ENCODE measurements at regions not wholly inside any gene's neighbourhood (a gene's known extent, or its start where the extent isn't known, plus 50 kb on each side); places are given as distances from the start of the nearest gene placed in this dataset.
A peak's percentile ranks its signal among the peaks of the same experiment; 100 is the strongest.

GRCh38 chr22:27114186-27114585, 456.8 kb downstream of the MIAT start:
- DNase-seq: no peak

DNA sequence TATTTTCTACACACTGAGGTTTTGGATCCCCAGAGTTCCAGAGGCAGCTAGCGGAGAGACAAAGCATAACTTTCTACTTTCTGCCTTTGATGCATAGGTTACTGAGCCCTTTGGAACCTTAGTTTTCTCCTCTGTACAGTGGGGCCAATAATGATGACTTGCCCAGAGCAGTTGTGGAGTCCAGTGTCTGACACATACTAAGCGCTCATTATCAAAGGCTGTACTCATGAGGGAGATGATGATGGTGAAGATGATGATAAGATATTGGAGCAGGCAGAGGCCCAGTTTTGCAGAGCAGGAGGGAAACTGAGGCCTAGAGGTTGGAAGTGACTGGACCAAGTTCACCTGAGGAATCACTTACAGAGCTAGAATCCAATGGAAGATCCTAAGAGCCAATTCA, 458.0 kb downstream of the MIAT start:
- no peak for DNase-seq

DNA sequence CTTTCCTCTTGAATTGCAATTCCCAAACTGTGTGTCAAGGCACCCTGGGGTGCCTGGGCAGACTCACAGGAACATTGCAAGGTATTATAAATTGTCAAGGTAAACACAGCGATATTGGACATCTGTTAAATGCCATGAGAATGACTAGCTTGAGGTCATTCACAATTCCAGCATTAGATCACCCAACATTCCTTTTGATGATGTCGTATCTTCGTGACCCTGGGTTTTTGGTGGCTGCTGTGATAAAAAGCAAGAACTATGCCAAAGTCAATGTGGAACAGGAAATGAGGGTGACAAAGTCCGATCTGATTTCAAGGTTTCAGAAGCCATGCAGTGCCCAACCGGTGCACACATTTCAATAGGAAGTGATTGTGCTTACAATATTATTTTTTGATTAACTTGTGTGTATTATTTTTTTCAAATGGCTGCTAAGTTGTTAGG, 458.4 kb downstream of the MIAT start:
- DNase-seq: peak in 1 of 3 donors; percentile 80

DNA sequence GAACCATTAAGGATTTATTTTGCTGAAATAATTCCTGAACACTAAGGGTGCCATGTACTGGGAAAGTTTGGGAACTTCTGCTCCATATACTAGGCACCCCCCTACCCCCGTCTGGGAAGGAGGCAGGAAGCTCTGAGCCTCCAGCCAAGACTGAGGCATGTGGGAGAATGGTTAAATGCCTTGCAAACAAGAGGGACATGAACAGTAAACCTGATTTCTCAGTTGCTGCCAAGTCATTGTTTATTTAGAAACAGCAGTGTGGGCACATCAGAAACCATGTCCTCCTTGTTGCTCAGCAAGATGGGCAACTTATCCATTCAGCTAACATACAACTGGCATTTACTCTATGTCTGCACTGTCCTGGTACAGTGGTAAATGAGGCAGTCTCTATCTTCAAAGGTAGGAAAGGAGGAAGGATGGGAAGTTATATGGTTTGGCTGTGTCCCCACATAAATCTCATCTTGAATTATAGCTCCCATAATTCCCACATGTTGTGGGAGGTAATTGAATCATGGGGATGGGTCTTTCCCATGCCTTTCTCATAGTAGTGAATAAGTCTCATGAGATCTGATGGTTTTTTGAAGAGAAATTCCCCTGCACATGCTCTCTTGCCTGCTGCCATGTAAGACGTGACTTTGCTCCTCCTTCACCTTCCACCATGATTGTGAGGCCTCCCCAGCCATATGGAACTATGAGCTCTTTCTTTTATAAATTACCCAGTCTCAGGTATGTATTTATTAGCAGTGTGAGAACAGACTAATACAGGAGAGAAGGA, 459.1 kb downstream of the MIAT start:
- DNase-seq: no peak

GRCh38 chr22:27120036-27120435, 462.6 kb downstream of the MIAT start:
- DNase-seq: no peak

DNA sequence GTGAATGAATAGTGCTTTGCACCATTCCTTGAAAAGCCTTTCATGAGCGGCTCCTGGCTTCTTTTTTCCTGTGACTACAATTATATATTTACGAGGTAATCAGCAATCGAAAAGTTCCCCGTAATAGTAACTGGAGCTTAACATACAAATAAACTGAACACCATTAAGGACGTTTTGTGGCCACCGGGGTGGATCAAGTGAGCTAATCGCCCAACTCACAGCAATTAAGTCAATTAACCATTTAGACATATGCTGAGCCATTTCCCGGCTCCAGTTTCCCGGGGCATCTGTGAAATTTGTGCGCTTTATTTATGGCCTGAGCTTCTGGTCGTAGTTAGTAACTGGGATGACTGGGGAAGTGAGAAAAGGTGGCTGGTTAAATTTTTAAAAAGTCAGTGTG, 465.2 kb downstream of the MIAT start:
- DNase-seq: no peak

- no peak for DNase-seq
Observed at GRCh38 chr22:27123880-27124279, 466.5 kb downstream of the MIAT start.

DNA sequence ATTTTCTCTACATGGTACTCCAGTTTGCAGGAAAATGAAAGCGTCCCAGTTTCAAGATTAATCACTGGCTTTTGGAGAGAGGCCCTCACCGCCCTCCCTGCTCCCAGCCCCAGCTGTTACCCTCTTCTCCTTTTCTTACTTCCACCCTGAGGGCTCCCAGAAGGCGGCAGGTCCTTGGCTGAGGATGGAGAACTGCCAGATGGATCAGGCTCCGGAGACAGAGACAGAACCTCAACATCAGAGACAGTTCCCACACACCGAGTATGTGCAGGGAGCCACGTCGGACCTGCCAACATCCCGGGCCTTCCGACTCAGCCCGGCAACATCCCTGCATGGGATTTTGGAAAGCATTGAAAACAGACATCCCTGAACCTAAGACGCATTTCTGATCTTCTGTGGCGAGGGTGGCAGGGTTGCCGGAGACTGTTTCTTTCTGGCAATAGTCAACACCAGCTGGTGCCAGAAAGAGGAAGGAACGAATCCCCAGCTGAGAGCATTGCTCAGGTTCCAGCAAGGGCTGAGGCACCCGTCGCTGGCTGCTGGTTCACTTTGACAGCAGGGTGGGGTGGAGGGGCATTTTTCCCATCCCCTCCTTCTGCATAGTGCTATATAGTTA, 467.1 kb downstream of the MIAT start:
- DNase-seq: no peak

DNA sequence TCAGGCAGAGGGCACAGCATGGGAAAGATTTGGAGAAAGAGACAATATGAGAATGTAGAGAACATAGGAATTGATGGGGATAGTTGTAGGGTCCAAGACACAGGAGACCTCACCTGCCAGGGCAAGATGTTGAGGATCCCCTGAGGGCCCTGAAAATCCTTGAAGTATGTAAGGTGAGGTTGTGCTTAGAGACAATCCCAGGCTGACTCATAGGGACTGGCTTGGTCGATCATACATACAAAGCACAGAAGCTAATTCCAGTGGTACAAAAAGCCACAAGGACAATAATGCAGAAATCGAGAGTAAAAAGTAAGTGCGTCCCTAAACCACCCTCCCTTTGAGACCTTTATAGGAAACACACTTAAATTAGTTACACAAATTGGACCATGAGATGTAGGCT, 468.2 kb downstream of the MIAT start:
- no peak for DNase-seq

GRCh38 chr22:27127911-27128310, 470.5 kb downstream of the MIAT start:
- no peak for DNase-seq

DNA sequence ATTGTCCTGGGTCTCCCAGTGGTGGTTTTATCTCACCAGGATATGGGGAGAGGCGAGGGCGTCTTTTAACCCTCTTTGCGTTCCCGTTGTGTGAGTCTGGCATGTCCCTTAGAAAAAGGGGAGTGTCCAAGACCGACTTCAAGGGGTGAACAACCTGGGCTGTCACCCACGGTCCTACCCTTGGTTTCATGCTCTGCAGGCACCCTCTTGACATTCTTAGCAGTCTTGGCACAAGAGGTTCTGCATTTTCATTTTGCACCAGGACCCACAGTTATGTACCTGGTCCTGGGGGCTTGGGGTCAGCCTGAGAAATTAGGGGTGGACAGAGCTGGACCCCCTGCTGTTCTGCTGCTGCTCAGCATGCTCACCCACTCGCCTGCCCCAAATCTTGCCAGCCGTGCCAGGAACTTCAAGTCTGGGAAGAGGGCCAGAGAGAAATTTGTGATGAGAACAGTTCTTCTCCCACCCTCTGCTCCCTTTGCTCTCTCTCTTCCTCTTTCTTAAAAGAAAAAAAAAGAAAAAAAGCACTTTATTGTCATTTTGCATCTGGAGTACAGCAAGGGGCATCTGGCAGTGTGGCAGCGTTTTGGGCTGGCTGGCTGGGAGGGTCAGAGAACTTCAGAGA, 471.2 kb downstream of the MIAT start:
- DNase-seq: no peak

GRCh38 chr22:27129266-27129665, 471.9 kb downstream of the MIAT start:
- DNase-seq: peak in 1 of 3 donors; percentile 66

GRCh38 chr22:27130906-27131305, 473.5 kb downstream of the MIAT start:
- no peak for DNase-seq

DNA sequence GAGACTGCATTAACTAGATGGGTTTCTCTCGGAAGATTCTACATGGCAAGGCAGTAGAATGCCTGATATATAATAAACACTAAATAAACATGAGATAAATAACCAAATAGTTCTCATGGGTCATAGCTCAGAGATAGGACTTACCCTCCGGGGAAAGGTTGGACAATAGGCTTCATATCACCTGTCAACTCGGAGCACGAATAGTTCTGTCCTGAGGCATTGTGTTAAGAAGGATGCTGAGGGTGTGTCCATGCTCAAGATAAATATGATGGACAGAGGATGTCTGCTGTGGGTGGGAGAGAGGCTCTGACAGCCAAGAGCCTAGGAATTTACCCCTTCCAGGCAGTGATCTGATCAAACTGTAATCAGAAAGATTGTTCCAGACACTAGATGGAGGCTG, 474.0 kb downstream of the MIAT start:
- no peak for DNase-seq

GRCh38 chr22:27132400-27132799, 475.0 kb downstream of the MIAT start:
- DNase-seq: no peak

GRCh38 chr22:27133019-27133431, 475.6 kb downstream of the MIAT start:
- DNase-seq: no peak

DNA sequence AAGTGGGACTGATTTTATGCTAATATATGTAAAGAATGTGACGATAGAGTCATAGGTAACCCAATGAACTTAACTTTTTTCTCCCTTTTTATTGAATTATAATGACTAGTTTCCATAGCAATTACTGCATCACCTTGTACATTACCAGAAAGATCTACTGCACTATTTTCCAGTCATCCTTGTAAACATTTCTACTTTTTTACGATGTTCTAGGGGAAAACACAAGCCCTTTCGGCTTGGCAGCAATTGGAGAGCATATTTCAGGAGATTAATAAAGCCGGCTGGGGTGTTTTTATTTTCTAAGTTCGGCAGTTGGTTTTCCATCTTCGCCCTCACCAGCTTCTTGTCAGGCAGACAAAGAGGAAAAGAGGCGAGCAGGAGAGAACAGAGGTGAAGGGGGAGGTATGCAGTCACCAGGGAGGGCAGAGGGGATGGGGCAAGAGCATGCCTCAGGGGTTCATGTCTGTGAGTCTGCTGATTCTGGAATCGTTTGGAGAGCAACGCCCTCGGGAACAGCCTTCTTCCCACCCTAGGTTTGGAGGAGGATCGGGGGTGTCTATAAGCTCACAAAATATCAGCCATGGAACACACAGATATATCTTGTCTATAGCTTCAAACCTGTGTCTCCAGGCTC, 476.4 kb downstream of the MIAT start:
- DNase-seq: peak in 1 of 3 donors; percentile 46

GRCh38 chr22:27134315-27134701, 476.9 kb downstream of the MIAT start:
- DNase-seq: peak in 2 of 3 donors; percentile 56 to 86

DNA sequence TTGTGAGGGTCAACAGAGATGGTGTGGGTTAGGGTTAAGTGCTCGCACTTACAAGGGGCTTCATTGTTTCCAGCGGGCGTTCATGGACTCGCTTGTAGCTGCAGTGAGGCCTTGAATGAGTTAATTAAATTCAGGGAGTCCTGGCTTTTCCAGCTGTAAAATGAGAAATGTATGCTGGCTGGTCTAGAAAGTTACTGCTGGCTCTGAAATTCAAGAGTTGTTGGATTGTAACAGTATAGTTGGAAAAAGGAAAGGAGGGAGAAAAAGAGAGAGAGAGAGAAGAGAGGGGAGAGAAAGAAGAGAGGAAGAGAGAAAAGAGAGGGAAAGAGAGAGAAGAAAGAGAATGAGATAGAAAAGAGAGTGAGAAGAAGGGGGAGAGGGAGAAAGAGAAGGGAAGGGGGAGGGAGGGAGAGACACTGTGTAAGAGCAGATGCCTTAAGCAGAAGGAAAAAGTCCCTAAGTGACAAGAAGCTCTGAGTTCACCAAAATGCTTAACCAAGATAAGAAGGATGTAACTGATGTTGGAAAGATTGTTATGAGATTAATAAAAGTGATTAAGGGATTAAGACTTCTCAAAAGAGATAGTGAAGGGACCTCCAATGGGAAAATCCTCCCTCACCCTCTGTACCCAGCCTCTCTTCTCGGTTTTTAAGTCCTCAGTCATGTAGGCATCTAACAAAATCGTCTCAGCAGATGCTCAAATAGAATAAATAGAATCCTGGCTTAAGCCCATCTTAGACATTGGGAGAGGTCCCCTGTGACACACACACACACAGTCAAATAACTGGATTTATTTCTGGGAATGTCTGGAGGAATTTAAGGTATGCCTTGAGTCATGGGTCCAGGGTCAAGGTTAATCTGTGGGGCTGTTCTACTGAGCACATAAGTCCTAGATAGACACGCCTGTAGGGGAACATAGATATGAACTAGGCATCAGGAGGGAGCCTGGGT, 477.9 kb downstream of the MIAT start:
- peak; percentile 34 to 86 (median 76) for DNase-seq

- no peak for DNase-seq
Observed at GRCh38 chr22:27136596-27136995, 479.2 kb downstream of the MIAT start.

DNA sequence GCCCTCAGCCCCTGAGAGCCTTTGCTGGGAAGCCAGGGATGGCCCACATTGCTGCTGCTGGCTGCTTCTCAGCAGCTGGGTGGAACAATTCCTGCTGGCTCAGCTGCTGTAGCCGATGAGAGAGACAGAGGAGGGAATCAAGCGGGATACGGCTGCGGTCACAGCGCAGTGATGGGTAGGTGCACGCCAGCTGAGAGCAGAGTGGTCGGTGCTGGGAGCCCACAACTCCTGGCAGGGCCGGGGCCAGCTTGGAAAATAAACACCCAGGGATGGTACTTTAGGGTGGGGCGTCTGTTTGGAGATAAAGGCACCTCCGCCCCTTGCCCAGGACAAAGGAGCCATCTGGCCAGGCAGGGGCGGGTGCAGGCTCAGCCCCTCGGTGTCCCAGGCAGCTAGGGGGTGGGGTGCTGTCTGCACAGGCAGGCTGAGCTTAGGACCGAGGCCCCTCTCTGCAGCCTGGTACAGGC, 480.5 kb downstream of the MIAT start:
- peak in 2 of 3 donors; percentile 66 to 79 for DNase-seq

Measured in muscle of back (tissue), 3 donors.